Activated naive CD8-positive, alpha-beta T cell (primary cell): ENCODE measurements at regions not wholly inside any gene's neighbourhood (a gene's known extent, or its start where the extent isn't known, plus 50 kb on each side); places are given as distances from the start of the nearest gene placed in this dataset.

Experiments
- H3K27ac Mint-ChIP-seq: one replicate; pipeline ENCODE4 v1.8.0; 2021; ENCODE audit warnings: mixed read lengths
- H3K27me3 Mint-ChIP-seq: one replicate; pipeline ENCODE4 v1.8.0; 2021; ENCODE audit warnings: mixed read lengths
- H3K36me3 Mint-ChIP-seq: one replicate; pipeline ENCODE4 v1.8.0; 2021; ENCODE audit warnings: mixed read lengths
- H3K4me1 Mint-ChIP-seq: one replicate; pipeline ENCODE4 v1.8.0; 2021; ENCODE audit warnings: low read depth, mixed read lengths
- H3K4me3 Mint-ChIP-seq: one replicate; pipeline ENCODE4 v1.8.0; 2021; ENCODE audit warnings: mild to moderate bottlenecking, mixed read lengths
- H3K9me3 Mint-ChIP-seq: one replicate; pipeline ENCODE4 v1.8.0; 2021; ENCODE audit warnings: low read depth, mixed read lengths

DNA sequence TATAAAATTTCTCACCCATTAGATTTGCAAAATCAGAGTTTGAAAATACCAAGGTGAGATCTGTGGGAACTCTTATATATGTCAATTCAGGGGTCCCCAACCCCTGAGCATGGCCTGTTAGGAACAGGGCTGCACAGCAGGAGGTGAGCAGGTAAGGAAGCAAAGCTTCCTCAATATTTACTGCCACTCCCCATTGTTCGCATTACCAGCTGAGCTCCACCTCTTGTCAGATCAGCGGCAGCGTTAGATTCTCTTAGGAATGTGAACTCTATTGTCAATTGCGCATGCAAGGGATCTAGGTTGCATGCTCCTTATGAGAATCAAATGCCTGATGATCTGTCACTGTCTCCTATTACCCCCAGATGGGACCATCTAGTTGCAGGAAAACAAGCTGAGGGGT is 376.6 kb downstream of the LMO4 start:
- H3K27ac Mint-ChIP-seq: no peak overlapping the region
- peaks cover 7% of the 10 kb centered on the region for H3K9me3 Mint-ChIP-seq
- peaks cover 1% of the 10 kb centered on the region for H3K27me3 Mint-ChIP-seq
- H3K36me3 Mint-ChIP-seq: no peaks in the 10 kb centered on the region
- H3K4me1 Mint-ChIP-seq: no peaks in the 10 kb centered on the region
- no peak overlapping the region for H3K4me3 Mint-ChIP-seq

GRCh38 chr1:87706203-87706602 is 377.5 kb downstream of the LMO4 start:
- Mint-ChIP-seq H3K9me3 (peaks cover 3% of the 10 kb centered on the region), H3K4me3 (no peak overlapping the region), H3K4me1 (no peaks in the 10 kb centered on the region), H3K36me3 (no peaks in the 10 kb centered on the region), H3K27me3 (no peaks in the 10 kb centered on the region), H3K27ac (no peak overlapping the region)

DNA sequence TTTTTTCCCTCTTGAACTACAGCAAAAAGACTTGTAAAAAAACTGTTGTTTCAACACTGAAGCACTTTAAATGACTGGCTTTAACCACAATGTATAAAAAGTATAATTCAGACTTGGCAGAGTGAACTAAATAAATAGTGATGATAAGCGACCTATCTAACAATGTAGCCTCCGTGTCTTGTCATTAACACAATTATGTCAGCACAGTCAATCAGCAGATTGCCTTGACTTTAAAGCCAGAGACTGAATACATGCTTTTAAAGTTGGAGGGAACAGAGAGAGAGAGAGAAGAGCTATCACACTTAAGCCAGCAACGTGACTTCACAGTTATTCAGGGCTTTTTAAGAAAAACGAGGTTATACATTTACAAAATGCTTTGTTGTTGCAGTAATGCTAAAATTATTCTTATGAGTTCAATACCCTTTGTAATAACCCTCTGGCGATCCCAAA is 378.1 kb downstream of the LMO4 start:
- peaks cover 1% of the 10 kb centered on the region for H3K9me3 Mint-ChIP-seq
- H3K4me1 Mint-ChIP-seq: no peaks in the 10 kb centered on the region
- H3K4me3 Mint-ChIP-seq: no peak overlapping the region
- H3K27me3 Mint-ChIP-seq: peaks cover 2% of the 10 kb centered on the region
- H3K27ac Mint-ChIP-seq: no peak overlapping the region
- H3K36me3 Mint-ChIP-seq: no peaks in the 10 kb centered on the region

DNA sequence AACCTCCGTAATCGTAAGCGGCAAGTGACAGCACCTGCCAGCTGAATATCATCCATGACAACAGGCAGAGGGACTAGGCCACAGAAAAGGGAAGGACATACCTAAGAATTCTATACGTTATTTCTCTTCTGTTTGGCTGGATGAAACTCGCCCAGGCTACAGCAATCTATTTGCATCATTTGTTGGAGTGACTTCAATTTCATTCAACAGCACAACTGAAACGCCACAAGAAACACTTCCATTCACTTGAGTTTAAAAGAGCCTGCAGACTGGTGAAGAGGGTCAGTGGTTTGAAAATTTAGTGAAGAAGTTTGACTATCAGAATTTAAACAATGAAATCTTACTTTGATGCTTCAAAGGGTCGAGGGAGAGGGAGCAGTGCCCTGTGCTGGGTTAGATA is 378.7 kb downstream of the LMO4 start:
- Mint-ChIP-seq H3K27me3 (peaks cover 2% of the 10 kb centered on the region), H3K4me1 (no peaks in the 10 kb centered on the region), H3K36me3 (no peaks in the 10 kb centered on the region), H3K4me3 (no peak overlapping the region), H3K27ac (no peak overlapping the region), H3K9me3 (no peaks in the 10 kb centered on the region)

- Mint-ChIP-seq H3K4me3 (no peak overlapping the region), H3K9me3 (no peaks in the 10 kb centered on the region), H3K27me3 (peaks cover 2% of the 10 kb centered on the region), H3K36me3 (no peaks in the 10 kb centered on the region), H3K27ac (no peak overlapping the region), H3K4me1 (no peaks in the 10 kb centered on the region)
Measured at GRCh38 chr1:87712261-87713010, 383.8 kb downstream of the LMO4 start.

DNA sequence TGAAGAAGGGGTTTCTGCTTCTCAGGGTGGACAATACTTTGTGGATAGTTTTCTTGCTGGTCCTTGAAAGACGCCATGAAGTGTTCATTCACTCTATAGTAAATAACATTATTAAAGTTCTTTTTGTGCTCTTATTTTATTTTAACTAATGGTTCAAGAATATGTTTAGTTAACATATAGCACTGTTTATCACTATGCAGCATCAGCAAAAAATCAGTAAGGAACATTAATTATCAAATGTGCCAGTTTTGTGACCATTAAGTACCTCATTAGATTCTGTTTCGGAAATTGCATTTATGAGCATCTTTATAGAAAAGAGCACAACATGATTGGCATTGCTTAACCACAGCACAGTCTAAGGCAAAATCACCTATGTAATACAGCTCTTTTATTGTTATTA is 385.6 kb downstream of the LMO4 start:
- peaks cover 2% of the 10 kb centered on the region for H3K27me3 Mint-ChIP-seq

GRCh38 chr1:87715052-87715451 is 386.4 kb downstream of the LMO4 start:
- H3K4me3 Mint-ChIP-seq: no peak overlapping the region
- no peaks in the 10 kb centered on the region for H3K4me1 Mint-ChIP-seq

More for the DNA sequence above, 385.6 kb downstream of the LMO4 start:
- no peaks in the 10 kb centered on the region for H3K4me1 Mint-ChIP-seq
- H3K4me3 Mint-ChIP-seq: no peak overlapping the region
- H3K36me3 Mint-ChIP-seq: no peaks in the 10 kb centered on the region
- no peaks in the 10 kb centered on the region for H3K9me3 Mint-ChIP-seq
- H3K27ac Mint-ChIP-seq: no peak overlapping the region

DNA sequence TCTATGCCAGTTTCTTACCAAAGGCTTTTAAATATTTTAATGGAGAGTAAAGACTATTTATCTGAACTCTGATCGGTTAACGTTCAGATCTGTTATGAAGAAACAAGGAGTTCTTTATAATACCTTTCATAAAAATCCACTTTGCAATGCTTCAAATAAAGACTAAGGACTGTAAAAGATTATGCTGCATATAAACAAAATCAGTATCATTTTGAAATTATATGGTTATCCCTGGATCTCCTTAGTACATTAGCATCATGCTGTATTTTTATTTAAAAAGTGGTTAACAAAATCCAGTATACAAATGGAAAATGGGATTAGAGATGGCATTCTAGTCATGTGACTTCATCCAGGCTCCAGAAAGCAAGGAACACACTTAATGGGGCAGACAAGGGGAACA is 386.8 kb downstream of the LMO4 start:
- no peaks in the 10 kb centered on the region for H3K4me1 Mint-ChIP-seq
- H3K4me3 Mint-ChIP-seq: no peak overlapping the region
- no peaks in the 10 kb centered on the region for H3K36me3 Mint-ChIP-seq
- no peak overlapping the region for H3K27ac Mint-ChIP-seq
- no peaks in the 10 kb centered on the region for H3K9me3 Mint-ChIP-seq
- H3K27me3 Mint-ChIP-seq: peaks cover 2% of the 10 kb centered on the region

More at GRCh38 chr1:87715052-87715451, 386.4 kb downstream of the LMO4 start:
- no peak overlapping the region for H3K27ac Mint-ChIP-seq
- H3K9me3 Mint-ChIP-seq: no peaks in the 10 kb centered on the region
- peaks cover 2% of the 10 kb centered on the region for H3K27me3 Mint-ChIP-seq
- H3K36me3 Mint-ChIP-seq: no peaks in the 10 kb centered on the region

DNA sequence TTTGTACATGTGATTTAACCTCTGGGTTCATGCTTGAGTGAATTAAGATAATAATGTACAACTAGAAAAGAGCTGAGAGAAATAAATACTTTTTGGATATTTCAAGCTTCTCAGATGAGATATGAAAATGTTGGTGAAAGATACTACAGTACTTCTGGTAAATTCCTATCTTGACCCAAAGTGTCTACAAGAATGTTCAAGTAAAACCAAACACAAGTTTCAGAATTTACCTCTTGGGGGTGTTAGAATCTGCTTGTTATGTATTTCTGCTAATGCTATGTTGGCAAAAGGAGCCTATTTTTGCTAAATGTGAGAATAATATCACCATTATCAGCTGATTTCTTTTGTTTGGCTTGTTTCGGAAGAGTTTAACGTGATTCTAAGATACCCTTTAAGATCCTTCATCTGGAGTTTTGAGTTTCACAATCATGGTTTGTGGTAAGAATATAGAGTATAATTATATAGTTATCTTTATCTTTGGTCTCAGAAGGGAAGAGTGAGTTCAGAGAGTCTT is 388.5 kb downstream of the LMO4 start:
- Mint-ChIP-seq H3K4me3 (no peak overlapping the region), H3K4me1 (no peaks in the 10 kb centered on the region), H3K27me3 (no peaks in the 10 kb centered on the region), H3K27ac (no peak overlapping the region), H3K36me3 (no peaks in the 10 kb centered on the region), H3K9me3 (no peaks in the 10 kb centered on the region)

DNA sequence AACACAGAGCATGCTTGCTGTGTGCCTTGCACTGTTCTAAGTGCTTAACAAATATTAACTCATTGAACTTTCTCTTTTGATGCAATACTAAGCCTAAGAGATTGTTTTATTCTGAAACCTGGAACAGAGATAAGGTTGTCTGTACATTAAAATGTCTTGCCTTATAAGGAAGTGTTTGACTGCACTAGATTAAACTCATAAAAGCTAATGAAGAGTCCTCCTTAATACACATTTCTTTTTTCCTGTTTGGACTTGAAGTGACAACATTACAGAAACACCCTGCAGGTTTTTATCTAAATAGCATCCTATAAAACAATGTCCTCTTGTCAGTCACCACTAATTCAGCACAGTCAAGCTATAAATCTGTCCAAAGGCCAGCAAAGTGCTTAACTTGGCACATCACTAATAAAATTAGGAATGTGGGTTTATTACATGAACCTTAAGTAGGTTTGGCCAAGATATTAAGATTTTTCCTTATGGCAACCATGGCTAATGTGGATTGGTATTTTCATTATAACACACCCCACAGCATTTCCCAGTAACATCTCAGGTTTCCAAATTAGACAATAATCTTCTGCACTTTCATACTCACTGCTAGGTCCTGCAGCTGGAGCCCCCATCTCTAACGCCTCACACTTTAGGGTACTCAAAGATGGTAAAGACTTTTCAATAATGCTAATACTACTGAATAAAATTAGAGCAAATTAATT is 389.7 kb downstream of the LMO4 start:
- Mint-ChIP-seq H3K27me3 (no peaks in the 10 kb centered on the region), H3K9me3 (no peaks in the 10 kb centered on the region), H3K4me1 (no peaks in the 10 kb centered on the region), H3K36me3 (no peaks in the 10 kb centered on the region), H3K4me3 (no peak overlapping the region), H3K27ac (no peak overlapping the region)

DNA sequence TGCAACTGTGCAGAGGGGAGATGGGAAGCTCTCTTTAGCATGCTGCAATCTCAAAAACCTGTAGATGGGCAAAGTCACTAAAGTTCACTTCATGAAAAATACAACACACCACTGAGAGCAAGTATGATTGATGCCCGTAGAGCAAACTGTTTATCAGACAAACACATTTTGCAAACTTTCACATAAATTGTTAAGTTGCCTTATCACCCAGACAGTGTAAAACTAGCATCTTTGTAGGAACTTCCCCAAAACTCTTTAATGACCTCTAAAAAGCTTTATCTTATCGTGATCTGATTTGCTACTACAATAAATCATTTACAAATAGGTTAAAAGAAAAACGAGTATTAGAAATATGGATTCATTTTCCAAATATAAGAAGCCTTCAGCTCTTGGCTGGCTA is 391.0 kb downstream of the LMO4 start:
- Mint-ChIP-seq H3K27me3 (no peaks in the 10 kb centered on the region), H3K36me3 (no peaks in the 10 kb centered on the region), H3K4me3 (no peak overlapping the region), H3K27ac (no peak overlapping the region), H3K4me1 (no peaks in the 10 kb centered on the region), H3K9me3 (no peaks in the 10 kb centered on the region)

- no peaks in the 10 kb centered on the region for H3K36me3 Mint-ChIP-seq
- no peak overlapping the region for H3K27ac Mint-ChIP-seq
- no peaks in the 10 kb centered on the region for H3K27me3 Mint-ChIP-seq
- no peaks in the 10 kb centered on the region for H3K4me1 Mint-ChIP-seq
- no peaks in the 10 kb centered on the region for H3K9me3 Mint-ChIP-seq
- H3K4me3 Mint-ChIP-seq: no peak overlapping the region
Measured at GRCh38 chr1:87720561-87720960, 391.9 kb downstream of the LMO4 start.

DNA sequence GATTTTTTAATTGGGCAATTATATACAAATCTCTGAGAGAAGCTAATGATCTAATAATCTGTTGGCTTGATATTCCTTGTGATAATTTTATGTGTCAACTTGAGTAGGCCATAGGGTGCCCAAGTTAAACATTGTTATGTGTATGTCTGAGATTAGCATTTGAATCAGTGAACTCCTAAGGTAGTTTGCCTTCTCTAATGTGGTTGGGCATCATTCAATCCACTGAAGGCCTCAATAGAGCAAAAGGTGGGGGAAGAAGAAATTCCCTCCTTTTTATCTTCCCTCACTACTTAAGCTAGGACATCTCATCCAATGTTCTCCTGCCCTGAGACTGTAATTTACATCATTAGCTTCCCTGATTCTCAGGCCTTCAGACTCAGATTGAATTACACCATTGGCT is 394.5 kb downstream of the LMO4 start:
- Mint-ChIP-seq H3K9me3 (no peaks in the 10 kb centered on the region), H3K4me3 (no peak overlapping the region), H3K27me3 (no peaks in the 10 kb centered on the region), H3K4me1 (no peaks in the 10 kb centered on the region), H3K27ac (no peak overlapping the region), H3K36me3 (no peaks in the 10 kb centered on the region)

GRCh38 chr1:87728169-87728568 is 399.5 kb downstream of the LMO4 start:
- Mint-ChIP-seq H3K36me3 (no peaks in the 10 kb centered on the region), H3K9me3 (no peaks in the 10 kb centered on the region), H3K4me1 (no peaks in the 10 kb centered on the region), H3K27me3 (peaks cover 4% of the 10 kb centered on the region), H3K4me3 (no peak overlapping the region), H3K27ac (no peak overlapping the region)

DNA sequence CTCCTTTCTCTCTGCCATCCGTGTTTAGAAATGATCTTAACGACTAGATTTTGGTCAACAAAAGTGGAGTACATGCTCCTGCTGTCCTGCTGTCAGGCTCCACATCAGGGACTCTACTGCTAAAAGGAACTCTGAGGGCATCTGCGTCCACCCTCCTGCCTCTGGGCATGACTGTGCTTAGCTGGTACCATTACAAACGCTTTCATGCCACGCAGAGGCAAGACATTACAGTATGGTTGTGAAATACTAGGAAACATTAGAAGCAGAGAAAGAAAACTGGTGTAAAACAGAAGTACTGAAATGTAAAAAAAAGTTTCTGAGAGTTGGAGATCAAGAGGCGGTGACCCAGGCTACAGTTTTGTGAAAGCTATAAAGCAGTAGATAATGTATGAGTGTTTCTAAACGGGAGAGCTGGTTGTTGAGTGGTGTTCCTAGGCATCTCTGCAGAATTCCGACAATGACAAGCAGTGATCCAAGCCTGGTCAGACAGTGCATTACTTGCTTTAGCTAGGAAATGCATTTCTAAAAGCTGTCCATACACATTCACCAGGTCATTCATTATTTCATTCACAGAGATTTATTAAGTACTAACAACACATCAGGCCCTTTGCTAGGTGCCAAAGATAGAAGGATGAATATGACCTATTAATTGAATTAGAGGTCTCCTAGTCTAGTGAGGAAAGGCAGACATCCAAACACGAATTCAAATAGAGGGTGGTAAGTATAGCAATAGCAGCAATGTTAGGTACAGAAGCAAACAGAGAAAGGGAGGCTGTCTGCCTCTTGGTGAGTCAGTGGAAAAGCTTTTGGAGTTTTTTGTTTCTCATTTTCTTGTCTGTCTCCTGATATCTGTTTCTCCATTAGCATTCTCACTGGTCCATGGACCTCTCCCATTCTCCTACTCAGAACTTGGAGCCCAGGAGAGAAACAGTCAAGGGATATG is 401.9 kb downstream of the LMO4 start:
- H3K4me1 Mint-ChIP-seq: no peaks in the 10 kb centered on the region
- H3K4me3 Mint-ChIP-seq: no peak overlapping the region
- peaks cover 6% of the 10 kb centered on the region for H3K27me3 Mint-ChIP-seq
- no peaks in the 10 kb centered on the region for H3K9me3 Mint-ChIP-seq
- H3K27ac Mint-ChIP-seq: no peak overlapping the region
- H3K36me3 Mint-ChIP-seq: no peaks in the 10 kb centered on the region
